ENCODE measurements at regions not wholly inside any gene's neighbourhood (a gene's known extent, or its start where the extent isn't known, plus 50 kb on each side); places are given as distances from the start of the nearest gene placed in this dataset.

DNA sequence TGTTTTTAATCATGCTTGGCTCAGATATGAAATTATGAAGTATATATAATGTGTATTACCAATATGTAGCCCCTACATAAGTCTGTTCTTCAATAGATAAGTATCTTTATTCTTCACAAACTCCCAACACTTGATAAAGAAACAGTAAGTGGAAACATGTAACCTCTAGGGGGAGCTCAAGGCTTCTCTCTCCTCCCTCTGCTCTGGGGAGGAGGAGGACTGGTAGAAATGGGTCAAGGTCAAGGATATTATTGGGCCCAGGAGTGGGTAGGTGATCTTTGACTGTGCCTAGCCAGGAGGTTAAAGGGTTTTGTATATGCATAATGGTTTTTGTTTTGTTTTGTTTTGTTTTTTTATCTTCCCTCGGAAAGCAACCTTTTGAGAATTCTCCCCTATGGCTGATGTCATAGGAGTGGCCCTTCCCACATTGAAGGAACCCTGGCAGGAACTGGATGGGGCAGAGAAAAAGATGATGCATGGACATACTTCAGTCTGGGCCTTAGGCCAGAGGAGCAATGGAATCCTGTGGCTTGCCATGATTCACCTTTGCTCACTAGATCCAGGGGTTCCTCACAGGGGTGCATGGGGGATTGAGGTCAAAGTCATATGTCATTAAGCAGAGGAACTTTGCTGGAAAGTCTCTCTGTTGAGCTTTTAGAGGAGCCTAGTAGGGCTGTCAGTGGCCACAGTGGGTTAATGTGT lies 460.3 kb downstream of the MID1IP1 start:
- TF ChIP-seq, protein P1, sequence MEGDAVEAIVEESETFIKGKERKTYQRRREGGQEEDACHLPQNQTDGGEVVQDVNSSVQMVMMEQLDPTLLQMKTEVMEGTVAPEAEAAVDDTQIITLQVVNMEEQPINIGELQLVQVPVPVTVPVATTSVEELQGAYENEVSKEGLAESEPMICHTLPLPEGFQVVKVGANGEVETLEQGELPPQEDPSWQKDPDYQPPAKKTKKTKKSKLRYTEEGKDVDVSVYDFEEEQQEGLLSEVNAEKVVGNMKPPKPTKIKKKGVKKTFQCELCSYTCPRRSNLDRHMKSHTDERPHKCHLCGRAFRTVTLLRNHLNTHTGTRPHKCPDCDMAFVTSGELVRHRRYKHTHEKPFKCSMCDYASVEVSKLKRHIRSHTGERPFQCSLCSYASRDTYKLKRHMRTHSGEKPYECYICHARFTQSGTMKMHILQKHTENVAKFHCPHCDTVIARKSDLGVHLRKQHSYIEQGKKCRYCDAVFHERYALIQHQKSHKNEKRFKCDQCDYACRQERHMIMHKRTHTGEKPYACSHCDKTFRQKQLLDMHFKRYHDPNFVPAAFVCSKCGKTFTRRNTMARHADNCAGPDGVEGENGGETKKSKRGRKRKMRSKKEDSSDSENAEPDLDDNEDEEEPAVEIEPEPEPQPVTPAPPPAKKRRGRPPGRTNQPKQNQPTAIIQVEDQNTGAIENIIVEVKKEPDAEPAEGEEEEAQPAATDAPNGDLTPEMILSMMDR (IDR thresholded peaks at IDR 0.05), result peak in 5 of 6 experiments; percentile 21 to 51 (median 33)
- TF ChIP-seq POLR2A (IDR thresholded peaks at IDR 0.05), result no peak
